KOPT-K1 (cell line): ENCODE measurements at regions not wholly inside any gene's neighbourhood (a gene's known extent, or its start where the extent isn't known, plus 50 kb on each side); places are given as distances from the start of the nearest gene placed in this dataset.

Experiments used
- H3K27ac ChIP-seq: fragments of 200-600 bp; sonication (generic); 2 replicates; pipeline ENCODE4 v1.5.1; 2016; ENCODE audit warnings: antibody characterized with exemption, mild to moderate bottlenecking, low read depth, low read length; ENCODE audit not compliant: poor library complexity, severe bottlenecking
- H3K36me3 ChIP-seq: fragments of 200-600 bp; sonication (generic); 2 replicates; pipeline ENCODE4 v1.5.1; 2017; ENCODE audit warnings: antibody characterized with exemption, mild to moderate bottlenecking, low read length, moderate library complexity; ENCODE audit not compliant: insufficient read depth
- H3K9me3 ChIP-seq: fragments of 200-600 bp; sonication (generic); 2 replicates; pipeline ENCODE4 v1.5.1; 2017; ENCODE audit warnings: antibody characterized with exemption, low read length, mild to moderate bottlenecking; ENCODE audit not compliant: insufficient read depth, poor library complexity, severe bottlenecking

GRCh38 chr10:128326851-128327250 lies 200.6 kb upstream of the MKI67 start:
- Histone ChIP-seq H3K9me3 (peaks cover 13% of the 10 kb centered on the region), H3K27ac (no peak overlapping the region), H3K36me3 (no peaks in the 10 kb centered on the region)

- Histone ChIP-seq H3K9me3 (no peaks in the 10 kb centered on the region), H3K36me3 (no peaks in the 10 kb centered on the region), H3K27ac (no peak overlapping the region)
Measured at GRCh38 chr10:128336401-128336800, 210.2 kb upstream of the MKI67 start.

GRCh38 chr10:128337860-128338378 lies 211.7 kb upstream of the MKI67 start:
- H3K36me3 ChIP-seq, result no peaks in the 10 kb centered on the region
- H3K27ac ChIP-seq, result no peak overlapping the region
- no peaks in the 10 kb centered on the region for H3K9me3 ChIP-seq

- Histone ChIP-seq H3K27ac (no peak overlapping the region), H3K9me3 (no peaks in the 10 kb centered on the region), H3K36me3 (no peaks in the 10 kb centered on the region)
Measured at GRCh38 chr10:128338951-128339350, 212.7 kb upstream of the MKI67 start.

- Histone ChIP-seq H3K36me3 (no peaks in the 10 kb centered on the region), H3K9me3 (no peaks in the 10 kb centered on the region), H3K27ac (no peak overlapping the region)
Measured at GRCh38 chr10:128339753-128340152, 213.5 kb upstream of the MKI67 start.

GRCh38 chr10:128345353-128345752 lies 219.1 kb upstream of the MKI67 start:
- H3K9me3 ChIP-seq, result no peaks in the 10 kb centered on the region
- no peak overlapping the region for H3K27ac ChIP-seq
- H3K36me3 ChIP-seq, result no peaks in the 10 kb centered on the region

GRCh38 chr10:128360783-128361182 lies 234.6 kb upstream of the MKI67 start:
- Histone ChIP-seq H3K36me3 (no peaks in the 10 kb centered on the region), H3K27ac (no peak overlapping the region), H3K9me3 (no peaks in the 10 kb centered on the region)

GRCh38 chr10:128361487-128361886 lies 235.3 kb upstream of the MKI67 start:
- Histone ChIP-seq H3K9me3 (no peaks in the 10 kb centered on the region), H3K27ac (no peak overlapping the region)

GRCh38 chr10:128362514-128362913 lies 236.3 kb upstream of the MKI67 start:
- Histone ChIP-seq H3K27ac (no peak overlapping the region), H3K36me3 (no peaks in the 10 kb centered on the region), H3K9me3 (no peaks in the 10 kb centered on the region)

More at GRCh38 chr10:128361487-128361886, 235.3 kb upstream of the MKI67 start:
- no peaks in the 10 kb centered on the region for H3K36me3 ChIP-seq

GRCh38 chr10:128364631-128365030 lies 238.4 kb upstream of the MKI67 start:
- Histone ChIP-seq H3K27ac (no peak overlapping the region), H3K9me3 (no peaks in the 10 kb centered on the region), H3K36me3 (no peaks in the 10 kb centered on the region)

- H3K9me3 ChIP-seq, result no peaks in the 10 kb centered on the region
Measured at GRCh38 chr10:128365156-128365725, 239.0 kb upstream of the MKI67 start.

GRCh38 chr10:128367807-128368206 lies 241.6 kb upstream of the MKI67 start:
- H3K27ac ChIP-seq, result no peak overlapping the region

More at GRCh38 chr10:128365156-128365725, 239.0 kb upstream of the MKI67 start:
- Histone ChIP-seq H3K27ac (no peak overlapping the region), H3K36me3 (no peaks in the 10 kb centered on the region)

GRCh38 chr10:128369101-128369650 lies 243.0 kb upstream of the MKI67 start:
- H3K9me3 ChIP-seq, result no peaks in the 10 kb centered on the region
- H3K36me3 ChIP-seq, result no peaks in the 10 kb centered on the region
- no peak overlapping the region for H3K27ac ChIP-seq

More at GRCh38 chr10:128367807-128368206, 241.6 kb upstream of the MKI67 start:
- Histone ChIP-seq H3K9me3 (no peaks in the 10 kb centered on the region), H3K36me3 (no peaks in the 10 kb centered on the region)

GRCh38 chr10:128373071-128373749 lies 247.0 kb upstream of the MKI67 start:
- Histone ChIP-seq H3K9me3 (no peaks in the 10 kb centered on the region), H3K27ac (no peak overlapping the region), H3K36me3 (no peaks in the 10 kb centered on the region)

GRCh38 chr10:128373831-128374230 lies 247.6 kb upstream of the MKI67 start:
- Histone ChIP-seq H3K36me3 (no peaks in the 10 kb centered on the region), H3K27ac (no peak overlapping the region), H3K9me3 (no peaks in the 10 kb centered on the region)
